ENCODE measurements at regions not wholly inside any gene's neighbourhood (a gene's known extent, or its start where the extent isn't known, plus 50 kb on each side); places are given as distances from the start of the nearest gene placed in this dataset.

GRCh38 chr13:22031702-22032286 is 360.9 kb downstream of the FGF9 start:
- TF ChIP-seq POLR2A (IDR thresholded peaks at IDR 0.05; ENCODE audit: low read length) = no peak
- no peak for TF ChIP-seq GATA1 (IDR thresholded peaks at IDR 0.05; ENCODE audit: low read depth, low read length)
